ENCODE measurements at regions not wholly inside any gene's neighbourhood (a gene's known extent, or its start where the extent isn't known, plus 50 kb on each side); places are given as distances from the start of the nearest gene placed in this dataset.
"Not testable (repeated sequence)": the region's sequence is repeated elsewhere in the genome, so short reads cannot be mapped to it uniquely, and the experiment has no call there.

DNA sequence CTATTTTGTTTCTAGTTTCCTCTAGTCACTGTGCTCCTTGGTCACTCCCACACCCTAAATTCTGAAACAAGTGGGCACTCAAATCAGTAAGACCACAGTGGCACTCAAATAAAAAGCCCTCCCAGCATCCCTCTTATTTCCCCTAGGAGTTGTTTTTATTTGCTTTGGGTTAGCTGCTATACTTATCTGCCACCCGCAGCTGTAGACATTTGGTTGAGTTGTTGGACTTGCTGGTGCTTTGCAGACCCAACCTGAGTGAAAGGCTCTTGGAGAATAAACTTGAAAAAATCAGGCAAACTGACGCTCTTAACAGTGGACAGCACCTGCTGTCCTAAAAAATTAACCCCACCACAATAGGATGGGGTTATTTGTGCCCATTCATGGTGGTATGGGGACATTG, 203.0 kb downstream of the SPATA31A6 start:
- H4K20me1 ChIP-seq (ENCODE audit: insufficient read depth, poor library complexity, severe bottlenecking): no peaks in the 10 kb centered on the region
- no peak overlapping the region for H3K27ac ChIP-seq
- no peak for DNase-seq (ENCODE audit: low spot score)
- no peaks in the 10 kb centered on the region for H3K36me3 ChIP-seq (replicated peaks; ENCODE audit: insufficient read depth, low read depth)
- no peaks in the 10 kb centered on the region for H3K27me3 ChIP-seq
- H2AFZ ChIP-seq: no peak overlapping the region
- H3K79me2 ChIP-seq: no peaks in the 10 kb centered on the region
- no peak for TF ChIP-seq EZH2 (IDR thresholded peaks at IDR 0.05; ENCODE audit: borderline replicate concordance)
- H3K9me3 ChIP-seq (ENCODE audit: low read depth): no peaks in the 10 kb centered on the region
- no peak overlapping the region for H3K4me2 ChIP-seq
- no peaks in the 10 kb centered on the region for H3K9me2 ChIP-seq (replicated peaks; ENCODE audit: insufficient read depth)
- H3K4me3 ChIP-seq: no peak overlapping the region
- WGBS (ENCODE audit: low lambda C conversion rate, missing lambda C conversion rate): 58% methylated on average over 2 of the region's 2 CpGs
- H3K4me1 ChIP-seq (ENCODE audit: insufficient read depth): no peaks in the 10 kb centered on the region

DNA sequence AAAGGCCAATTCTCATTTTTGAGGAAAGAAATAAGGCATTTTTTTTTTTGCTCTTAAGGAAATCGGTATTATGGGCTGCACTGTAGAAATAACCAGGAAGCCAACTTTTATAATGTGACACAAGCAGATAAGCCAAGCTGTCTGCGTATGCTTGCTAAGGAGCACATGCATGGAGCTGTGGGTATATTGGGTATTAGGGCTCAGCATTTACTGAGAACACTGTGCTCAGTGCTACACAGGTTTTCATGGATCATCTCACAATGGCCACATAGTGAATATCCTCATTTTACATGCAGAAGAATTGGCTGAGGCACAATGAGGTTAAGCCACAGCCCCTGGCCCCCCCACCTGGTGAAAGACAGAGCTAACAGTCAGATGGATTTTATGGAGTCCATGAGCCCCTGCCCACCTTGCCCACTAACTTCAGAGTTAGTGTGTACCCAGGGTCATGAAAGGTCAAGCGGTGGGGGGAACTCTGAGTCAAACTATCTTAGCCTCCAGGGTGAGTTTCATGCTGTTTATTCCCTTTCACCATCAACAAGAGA, 204.8 kb downstream of the SPATA31A6 start:
- TF ChIP-seq EZH2phosphoT487 (IDR thresholded peaks at IDR 0.05; ENCODE audit: low read depth, severe bottlenecking, unreplicated experiment): no peak
- TF ChIP-seq, protein P1, sequence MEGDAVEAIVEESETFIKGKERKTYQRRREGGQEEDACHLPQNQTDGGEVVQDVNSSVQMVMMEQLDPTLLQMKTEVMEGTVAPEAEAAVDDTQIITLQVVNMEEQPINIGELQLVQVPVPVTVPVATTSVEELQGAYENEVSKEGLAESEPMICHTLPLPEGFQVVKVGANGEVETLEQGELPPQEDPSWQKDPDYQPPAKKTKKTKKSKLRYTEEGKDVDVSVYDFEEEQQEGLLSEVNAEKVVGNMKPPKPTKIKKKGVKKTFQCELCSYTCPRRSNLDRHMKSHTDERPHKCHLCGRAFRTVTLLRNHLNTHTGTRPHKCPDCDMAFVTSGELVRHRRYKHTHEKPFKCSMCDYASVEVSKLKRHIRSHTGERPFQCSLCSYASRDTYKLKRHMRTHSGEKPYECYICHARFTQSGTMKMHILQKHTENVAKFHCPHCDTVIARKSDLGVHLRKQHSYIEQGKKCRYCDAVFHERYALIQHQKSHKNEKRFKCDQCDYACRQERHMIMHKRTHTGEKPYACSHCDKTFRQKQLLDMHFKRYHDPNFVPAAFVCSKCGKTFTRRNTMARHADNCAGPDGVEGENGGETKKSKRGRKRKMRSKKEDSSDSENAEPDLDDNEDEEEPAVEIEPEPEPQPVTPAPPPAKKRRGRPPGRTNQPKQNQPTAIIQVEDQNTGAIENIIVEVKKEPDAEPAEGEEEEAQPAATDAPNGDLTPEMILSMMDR (IDR thresholded peaks at IDR 0.05; ENCODE audit: poor library complexity): no peak
- TF ChIP-seq EZH2 (IDR thresholded peaks at IDR 0.05; ENCODE audit: borderline replicate concordance): no peak
- no peaks in the 10 kb centered on the region for H3K36me3 ChIP-seq (replicated peaks; ENCODE audit: insufficient read depth, low read depth)
- WGBS (ENCODE audit: low lambda C conversion rate, missing lambda C conversion rate): 86% methylated on average over 3 of the region's 3 CpGs
- no peak overlapping the region for H2AFZ ChIP-seq
- no peak overlapping the region for H3K4me2 ChIP-seq
- H3K27me3 ChIP-seq: no peaks in the 10 kb centered on the region
- no peak overlapping the region for H3K27ac ChIP-seq
- H3K9me2 ChIP-seq (replicated peaks; ENCODE audit: insufficient read depth): no peaks in the 10 kb centered on the region
- no peaks in the 10 kb centered on the region for H3K4me1 ChIP-seq (ENCODE audit: insufficient read depth)
- H3K79me2 ChIP-seq: no peaks in the 10 kb centered on the region
- no peaks in the 10 kb centered on the region for H4K20me1 ChIP-seq (ENCODE audit: insufficient read depth, poor library complexity, severe bottlenecking)
- no peaks in the 10 kb centered on the region for H3K9me3 ChIP-seq (ENCODE audit: low read depth)
- no peak overlapping the region for H3K4me3 ChIP-seq
- peak; percentile 23 for DNase-seq (ENCODE audit: low spot score)

DNA sequence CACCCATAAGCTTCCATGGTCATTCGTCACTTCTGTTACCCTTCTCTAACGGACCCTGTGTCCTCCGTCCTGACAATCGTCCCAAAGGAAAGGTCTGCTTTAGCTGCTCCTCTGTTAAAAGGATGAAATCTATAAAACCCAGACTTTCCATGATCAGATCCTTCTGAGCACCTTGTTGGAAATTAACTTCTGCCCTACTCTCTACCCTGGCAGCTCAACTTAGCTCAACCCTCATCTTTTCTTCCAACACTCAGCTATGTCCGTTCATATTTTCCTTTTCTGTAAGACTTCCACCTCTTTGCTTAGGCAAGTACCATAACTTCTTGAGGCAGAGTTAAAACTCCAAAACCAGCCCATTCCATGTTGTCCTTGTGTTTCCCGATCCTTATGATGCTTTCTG, 205.4 kb downstream of the SPATA31A6 start:
- no peak for TF ChIP-seq EZH2 (IDR thresholded peaks at IDR 0.05; ENCODE audit: borderline replicate concordance)
- no peak for TF ChIP-seq EZH2phosphoT487 (IDR thresholded peaks at IDR 0.05; ENCODE audit: low read depth, severe bottlenecking, unreplicated experiment)
- TF ChIP-seq, protein P1 (IDR thresholded peaks at IDR 0.05; ENCODE audit: poor library complexity): no peak
- WGBS (ENCODE audit: low lambda C conversion rate, missing lambda C conversion rate): 75% methylated on average over 6 of the region's 6 CpGs
- no peaks in the 10 kb centered on the region for H3K9me2 ChIP-seq (replicated peaks; ENCODE audit: insufficient read depth)
- no peak overlapping the region for H2AFZ ChIP-seq
- DNase-seq (ENCODE audit: low spot score): no peak
- no peaks in the 10 kb centered on the region for H3K79me2 ChIP-seq
- H3K27ac ChIP-seq: no peak overlapping the region
- H3K4me2 ChIP-seq: no peak overlapping the region
- H3K36me3 ChIP-seq (replicated peaks; ENCODE audit: insufficient read depth, low read depth): no peaks in the 10 kb centered on the region
- H3K4me1 ChIP-seq (ENCODE audit: insufficient read depth): no peaks in the 10 kb centered on the region
- no peaks in the 10 kb centered on the region for H4K20me1 ChIP-seq (ENCODE audit: insufficient read depth, poor library complexity, severe bottlenecking)
- no peaks in the 10 kb centered on the region for H3K9me3 ChIP-seq (ENCODE audit: low read depth)
- H3K4me3 ChIP-seq: no peak overlapping the region
- no peaks in the 10 kb centered on the region for H3K27me3 ChIP-seq

DNA sequence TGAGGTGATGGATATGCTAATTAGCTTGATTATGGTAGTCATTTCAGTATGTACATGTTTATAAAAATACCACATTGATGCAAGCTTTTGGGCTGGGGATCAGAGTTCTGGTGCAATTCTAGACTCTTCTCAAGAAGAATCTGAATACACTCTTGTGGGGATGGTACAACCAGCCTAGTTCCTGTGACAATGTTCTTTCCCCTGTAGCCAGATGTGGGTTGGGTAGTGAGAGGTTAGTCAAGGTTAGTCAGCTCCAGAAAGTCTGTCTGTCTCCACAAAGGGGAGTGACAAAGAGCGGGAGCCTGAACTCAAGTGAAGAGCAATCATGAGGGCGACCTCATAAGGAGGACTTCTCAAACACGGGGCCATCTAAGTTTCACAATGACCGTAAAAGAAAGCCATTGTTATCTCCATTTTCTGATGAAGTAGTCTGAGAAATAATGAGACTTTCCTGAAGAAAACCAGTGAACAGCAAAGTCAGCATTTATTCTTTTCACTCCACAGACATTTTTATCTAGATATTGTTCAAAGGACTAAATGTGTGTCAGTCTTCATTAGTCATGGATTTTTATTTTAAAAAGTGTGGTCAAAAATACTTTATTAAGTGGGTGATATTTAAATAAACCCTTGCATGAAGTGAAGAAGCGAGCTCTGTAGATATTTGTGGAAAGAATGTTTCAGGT, 209.5 kb downstream of the SPATA31A6 start:
- H3K27me3 ChIP-seq; H3K27ac ChIP-seq; H3K9me3 ChIP-seq (ENCODE audit: low read depth); H3K4me3 ChIP-seq; H3K79me2 ChIP-seq; DNase-seq (ENCODE audit: low spot score); H4K20me1 ChIP-seq (ENCODE audit: insufficient read depth, poor library complexity, severe bottlenecking); H3K9me2 ChIP-seq (replicated peaks; ENCODE audit: insufficient read depth); H3K36me3 ChIP-seq (replicated peaks; ENCODE audit: insufficient read depth, low read depth); H3K4me1 ChIP-seq (ENCODE audit: insufficient read depth); H3K4me2 ChIP-seq; H2AFZ ChIP-seq: not testable (repeated sequence)
- 89% methylated on average over 5 of the region's 5 CpGs for WGBS (ENCODE audit: low lambda C conversion rate, missing lambda C conversion rate)

All from hepatocyte (in vitro differentiated cells).